Sigmoid colon (tissue), 6 donors: ENCODE measurements at regions not wholly inside any gene's neighbourhood (a gene's known extent, or its start where the extent isn't known, plus 50 kb on each side); places are given as distances from the start of the nearest gene placed in this dataset.

ENCODE experiments used
- DNase-seq: peaks from one replicate; pipeline ENCODE4 v3.0.0-alpha.2; 2019
- H3K27ac ChIP-seq, 4 donors: fragments of 200-600 bp; sonication (generic); one replicate each; pipeline ENCODE4 v1.5.1; 2016 to 2019; ENCODE audit warnings: mild to moderate bottlenecking in 1 of 4
- H3K27me3 ChIP-seq, 3 donors: fragments of 200-600 bp; sonication (generic); one replicate each; pipeline ENCODE4 v1.5.1; 2019; ENCODE audit warnings: mild to moderate bottlenecking in 1 of 3
- H3K36me3 ChIP-seq, 4 donors: fragments of 200-600 bp; sonication (generic); one replicate each; pipeline ENCODE4 v1.5.1; 2016 to 2019
- H3K4me1 ChIP-seq, 4 donors: fragments of 200-600 bp; sonication (generic); one replicate each; pipeline ENCODE4 v1.5.1; 2017 to 2019
- H3K4me3 ChIP-seq, 4 donors: fragments of 200-600 bp; sonication (generic); one replicate each; pipeline ENCODE4 v1.5.1; 2017 to 2019; ENCODE audit warnings: mild to moderate bottlenecking in 2 of 4, moderate library complexity in 1 of 4
- H3K9me3 ChIP-seq, 4 donors: fragments of 200-600 bp in 3 of 4; sonication (generic) in 3 of 4; one replicate each; pipeline versions ENCODE4 v1.5.1 to v1.6.1; 2013 to 2019
- EP300 ChIP-seq, 4 donors: sonication (generic); formaldehyde crosslinking; IDR thresholded peaks; one replicate each; pipeline ENCODE4 v1.6.1; 2017; ENCODE audit warnings: antibody characterized with exemption in 4 of 4
- POLR2A ChIP-seq, 2 donors: fragments of 450-650 bp; IDR thresholded peaks; one replicate each; pipeline ENCODE4 v1.6.1; 2016; ENCODE audit warnings: antibody characterized with exemption in 2 of 2, mild to moderate bottlenecking in 2 of 2, moderate library complexity in 2 of 2
- POLR2AphosphoS5 ChIP-seq, 4 donors: sonication (generic); formaldehyde crosslinking; IDR thresholded peaks; one replicate each; pipeline ENCODE4 v1.6.1; 2017; ENCODE audit warnings: antibody characterized with exemption in 4 of 4
- WGBS, 2 donors: extraction: QIAGEN DNeasy Blood & Tissue Kit; methylation state at CpG; one replicate each; pipeline ENCODE4 v1.1.7; 2013; 5-methylcytosine and 5-hydroxymethylcytosine counted together
- intact Hi-C: fragments of 100-400 bp; cut with DNase I; formaldehyde crosslinking; loops from one replicate; pipeline ENCODE4 v1.15.1; 2023
- TF ChIP-seq, protein P1 (sequence below), 4 experiments: fragments of 450-650 bp in 3 of 4; fragments of 200-600 bp in 1 of 4; IDR thresholded peaks; one replicate each; pipeline ENCODE4 v1.5.1; 2016 to 2019; ENCODE audit warnings: antibody characterized with exemption in 4 of 4, mild to moderate bottlenecking in 3 of 4, moderate library complexity in 2 of 4
- donor health status: healthy with polysubstance abuse.
- donor health status: healthy.

DNA sequence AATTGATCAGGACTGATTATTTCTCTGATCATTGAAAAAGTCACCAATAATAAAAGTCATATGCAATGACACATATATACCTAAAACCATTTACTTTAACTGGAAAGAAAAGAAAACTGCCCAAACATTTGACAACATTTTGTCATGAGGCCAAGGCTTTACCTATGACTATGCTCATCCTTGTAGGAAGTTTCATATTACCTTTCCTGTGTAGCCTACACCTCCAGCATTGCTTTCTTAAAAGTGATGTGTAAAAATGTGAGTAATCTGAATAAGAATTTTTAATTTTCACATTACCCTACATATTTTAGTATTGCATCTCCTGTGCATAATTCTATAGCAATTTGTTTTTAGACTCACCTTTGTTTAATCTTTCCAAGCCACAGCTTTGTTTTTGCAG, 419.8 kb upstream of the FIGN start:
- H3K36me3 ChIP-seq, result no peaks in the 10 kb centered on the region
- H3K4me1 ChIP-seq, result no peaks in the 10 kb centered on the region
- no peaks in the 10 kb centered on the region for H3K27me3 ChIP-seq
- no peak overlapping the region for H3K4me3 ChIP-seq
- DNase-seq, result no peak
- intact Hi-C loops, result no loop called here
- TF ChIP-seq POLR2A (IDR thresholded peaks at IDR 0.05), result no peak
- no peak for TF ChIP-seq POLR2AphosphoS5 (IDR thresholded peaks at IDR 0.05)
- TF ChIP-seq, protein P1, sequence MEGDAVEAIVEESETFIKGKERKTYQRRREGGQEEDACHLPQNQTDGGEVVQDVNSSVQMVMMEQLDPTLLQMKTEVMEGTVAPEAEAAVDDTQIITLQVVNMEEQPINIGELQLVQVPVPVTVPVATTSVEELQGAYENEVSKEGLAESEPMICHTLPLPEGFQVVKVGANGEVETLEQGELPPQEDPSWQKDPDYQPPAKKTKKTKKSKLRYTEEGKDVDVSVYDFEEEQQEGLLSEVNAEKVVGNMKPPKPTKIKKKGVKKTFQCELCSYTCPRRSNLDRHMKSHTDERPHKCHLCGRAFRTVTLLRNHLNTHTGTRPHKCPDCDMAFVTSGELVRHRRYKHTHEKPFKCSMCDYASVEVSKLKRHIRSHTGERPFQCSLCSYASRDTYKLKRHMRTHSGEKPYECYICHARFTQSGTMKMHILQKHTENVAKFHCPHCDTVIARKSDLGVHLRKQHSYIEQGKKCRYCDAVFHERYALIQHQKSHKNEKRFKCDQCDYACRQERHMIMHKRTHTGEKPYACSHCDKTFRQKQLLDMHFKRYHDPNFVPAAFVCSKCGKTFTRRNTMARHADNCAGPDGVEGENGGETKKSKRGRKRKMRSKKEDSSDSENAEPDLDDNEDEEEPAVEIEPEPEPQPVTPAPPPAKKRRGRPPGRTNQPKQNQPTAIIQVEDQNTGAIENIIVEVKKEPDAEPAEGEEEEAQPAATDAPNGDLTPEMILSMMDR (IDR thresholded peaks at IDR 0.05), result no peak
- TF ChIP-seq EP300 (IDR thresholded peaks at IDR 0.05), result no peak
- H3K9me3 ChIP-seq, result peaks cover 0 to 3% (median 0%) of the 10 kb centered on the region in 4 donors
- no peak overlapping the region for H3K27ac ChIP-seq

DNA sequence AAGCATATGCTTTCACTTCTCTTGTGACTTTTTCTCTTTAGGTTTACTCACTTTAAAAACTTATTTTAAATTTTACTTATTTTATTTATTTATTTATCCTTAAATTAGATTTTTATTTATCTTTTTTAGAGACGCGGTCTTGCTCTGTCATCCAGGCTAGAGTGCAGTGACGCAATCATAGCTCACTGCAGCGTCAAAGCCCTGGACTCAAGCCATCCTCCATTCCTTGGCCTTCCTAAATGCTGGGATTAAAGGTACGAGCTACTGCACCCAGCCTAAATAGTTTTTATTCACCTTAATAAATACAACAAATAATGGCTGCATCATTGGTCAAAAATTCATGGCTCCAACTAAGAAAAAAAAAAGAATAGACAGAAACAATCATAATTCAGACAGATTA, 415.7 kb upstream of the FIGN start:
- Histone ChIP-seq H3K27ac (no peak overlapping the region), H3K4me1 (no peaks in the 10 kb centered on the region), H3K9me3 (no peaks in the 10 kb centered on the region), H3K27me3 (no peaks in the 10 kb centered on the region), H3K36me3 (no peaks in the 10 kb centered on the region), H3K4me3 (no peak overlapping the region)
- no peak for DNase-seq
- TF ChIP-seq POLR2AphosphoS5 (IDR thresholded peaks at IDR 0.05), result no peak
- no peak for TF ChIP-seq POLR2A (IDR thresholded peaks at IDR 0.05)
- no peak for TF ChIP-seq EP300 (IDR thresholded peaks at IDR 0.05)
- TF ChIP-seq, protein P1 (IDR thresholded peaks at IDR 0.05), result no peak
- WGBS, 2 donors, result 64 to 66% methylated on average over 5 of the region's 5 CpGs
- intact Hi-C loops, result no loop called here

DNA sequence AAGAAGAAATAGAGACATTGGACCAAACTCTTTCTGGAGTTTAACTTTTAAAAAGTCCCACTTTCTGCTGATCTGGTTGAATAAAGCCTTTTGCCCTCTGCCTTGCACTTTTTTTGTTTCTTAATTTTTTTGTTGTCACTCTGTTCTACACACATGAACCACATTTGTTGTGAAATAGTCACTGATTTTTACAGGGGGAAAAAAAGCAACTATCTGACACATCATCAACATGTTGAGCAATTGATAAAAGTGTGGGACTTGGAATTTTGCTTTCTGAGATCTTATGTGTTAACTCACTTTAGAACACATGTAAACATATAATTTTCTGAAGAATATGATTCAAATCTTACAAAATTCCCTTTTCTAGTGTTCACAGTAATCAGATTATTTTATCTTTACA, 414.8 kb upstream of the FIGN start:
- no peaks in the 10 kb centered on the region for H3K4me1 ChIP-seq
- intact Hi-C loops, result no loop called here
- no peaks in the 10 kb centered on the region for H3K27me3 ChIP-seq
- no peak for DNase-seq
- H3K9me3 ChIP-seq, result no peaks in the 10 kb centered on the region
- H3K4me3 ChIP-seq, result no peak overlapping the region
- no peaks in the 10 kb centered on the region for H3K36me3 ChIP-seq
- TF ChIP-seq, protein P1 (IDR thresholded peaks at IDR 0.05), result no peak
- TF ChIP-seq EP300 (IDR thresholded peaks at IDR 0.05) (no peak), POLR2AphosphoS5 (IDR thresholded peaks at IDR 0.05) (no peak), POLR2A (IDR thresholded peaks at IDR 0.05) (no peak)
- H3K27ac ChIP-seq, result no peak overlapping the region

DNA sequence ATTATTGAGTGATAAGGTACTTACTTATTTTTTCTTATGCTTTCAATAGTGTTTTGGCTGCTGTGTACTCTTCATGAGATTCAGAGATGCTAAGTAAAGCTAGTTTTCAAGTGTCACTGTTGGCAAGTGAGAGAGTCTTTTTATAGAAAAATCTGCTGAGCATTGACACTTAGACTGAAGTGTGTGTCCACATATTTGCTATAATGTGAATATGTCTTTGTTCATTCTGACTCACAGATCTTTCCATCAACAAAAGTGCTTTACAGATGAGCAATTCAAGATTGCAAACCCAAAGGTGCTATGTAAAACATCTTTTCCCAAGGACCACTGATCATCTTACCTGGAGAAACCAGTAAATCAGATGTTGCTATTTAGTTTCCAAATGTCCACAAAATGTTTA, 410.6 kb upstream of the FIGN start:
- Histone ChIP-seq H3K27me3 (no peaks in the 10 kb centered on the region), H3K36me3 (no peaks in the 10 kb centered on the region), H3K4me3 (no peak overlapping the region), H3K9me3 (no peaks in the 10 kb centered on the region), H3K27ac (no peak overlapping the region), H3K4me1 (no peaks in the 10 kb centered on the region)
- intact Hi-C loops, result no loop called here
- no peak for TF ChIP-seq EP300 (IDR thresholded peaks at IDR 0.05)
- no peak for TF ChIP-seq POLR2AphosphoS5 (IDR thresholded peaks at IDR 0.05)
- TF ChIP-seq, protein P1 (IDR thresholded peaks at IDR 0.05), result no peak
- no peak for TF ChIP-seq POLR2A (IDR thresholded peaks at IDR 0.05)
- no peak for DNase-seq

DNA sequence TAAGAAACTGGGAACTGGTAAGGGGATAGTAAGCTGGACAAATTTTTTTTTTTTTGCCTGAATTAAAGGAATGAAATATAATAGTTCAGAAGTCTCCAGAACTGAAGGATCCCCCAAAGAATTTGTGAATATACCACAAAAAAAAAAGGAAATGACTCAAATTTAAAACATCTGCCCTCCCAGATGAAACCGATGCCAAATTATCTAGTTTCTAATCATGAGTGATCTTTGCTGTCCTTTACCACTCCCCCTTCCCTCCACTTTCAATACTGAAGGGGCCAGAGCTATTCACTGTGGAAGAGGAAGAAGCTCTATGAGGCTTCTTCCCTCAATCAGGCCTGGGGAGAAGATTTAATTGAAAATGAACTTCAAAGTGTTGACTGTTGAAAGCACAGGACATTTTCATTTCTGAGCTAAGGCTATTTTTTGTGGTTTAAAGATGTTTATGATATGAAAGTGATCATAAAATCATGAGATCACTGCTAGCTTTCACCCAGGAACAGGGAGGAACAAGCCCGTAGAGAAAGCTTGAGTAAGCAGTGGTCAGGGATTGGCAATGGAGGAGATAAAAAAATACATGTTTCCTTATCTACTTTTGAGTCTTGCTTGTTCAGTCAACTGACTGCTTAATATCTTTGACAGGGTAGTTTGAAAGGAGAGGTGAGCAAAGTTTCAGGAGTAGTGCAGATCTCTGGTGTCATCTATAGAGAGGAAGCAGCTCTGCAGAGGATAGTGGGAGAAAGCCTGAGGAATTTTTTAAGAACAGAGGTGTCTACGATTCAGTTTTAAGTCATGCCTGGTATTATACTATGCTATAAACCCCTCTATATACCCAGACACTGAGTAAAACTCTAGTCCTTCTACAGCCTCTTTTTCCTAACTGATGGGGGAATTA, 409.5 kb upstream of the FIGN start:
- intact Hi-C loops, result no loop called here
- Histone ChIP-seq H3K4me3 (no peak overlapping the region), H3K36me3 (no peaks in the 10 kb centered on the region), H3K27me3 (no peaks in the 10 kb centered on the region), H3K4me1 (no peaks in the 10 kb centered on the region), H3K27ac (no peak overlapping the region), H3K9me3 (no peaks in the 10 kb centered on the region)
- no peak for DNase-seq
- 44 to 64% methylated on average over 3 of the region's 3 CpGs for WGBS, 2 donors
- no peak for TF ChIP-seq EP300 (IDR thresholded peaks at IDR 0.05)
- TF ChIP-seq, protein P1 (IDR thresholded peaks at IDR 0.05), result no peak
- TF ChIP-seq POLR2A (IDR thresholded peaks at IDR 0.05), result no peak
- TF ChIP-seq POLR2AphosphoS5 (IDR thresholded peaks at IDR 0.05), result no peak
